NK-92 (cell line): ENCODE measurements at regions not wholly inside any gene's neighbourhood (a gene's known extent, or its start where the extent isn't known, plus 50 kb on each side); places are given as distances from the start of the nearest gene placed in this dataset.
"Not testable (repeated sequence)": the region's sequence is repeated elsewhere in the genome, so short reads cannot be mapped to it uniquely, and the experiment has no call there.

ENCODE experiments used
- DNase-seq: peaks from one replicate; lab custom pipeline; 2025; ENCODE audit not compliant: unreplicated experiment; lab: John Stamatoyannopoulos, UW

GRCh38 chr1:224061436-224061835, 52.5 kb upstream of the FBXO28 start:
- no peak for DNase-seq

GRCh38 chr1:224059897-224060427, 53.9 kb upstream of the FBXO28 start:
- no peak for DNase-seq

- DNase-seq: no peak
Measured at GRCh38 chr1:224058303-224058702, 55.6 kb upstream of the FBXO28 start.

DNA sequence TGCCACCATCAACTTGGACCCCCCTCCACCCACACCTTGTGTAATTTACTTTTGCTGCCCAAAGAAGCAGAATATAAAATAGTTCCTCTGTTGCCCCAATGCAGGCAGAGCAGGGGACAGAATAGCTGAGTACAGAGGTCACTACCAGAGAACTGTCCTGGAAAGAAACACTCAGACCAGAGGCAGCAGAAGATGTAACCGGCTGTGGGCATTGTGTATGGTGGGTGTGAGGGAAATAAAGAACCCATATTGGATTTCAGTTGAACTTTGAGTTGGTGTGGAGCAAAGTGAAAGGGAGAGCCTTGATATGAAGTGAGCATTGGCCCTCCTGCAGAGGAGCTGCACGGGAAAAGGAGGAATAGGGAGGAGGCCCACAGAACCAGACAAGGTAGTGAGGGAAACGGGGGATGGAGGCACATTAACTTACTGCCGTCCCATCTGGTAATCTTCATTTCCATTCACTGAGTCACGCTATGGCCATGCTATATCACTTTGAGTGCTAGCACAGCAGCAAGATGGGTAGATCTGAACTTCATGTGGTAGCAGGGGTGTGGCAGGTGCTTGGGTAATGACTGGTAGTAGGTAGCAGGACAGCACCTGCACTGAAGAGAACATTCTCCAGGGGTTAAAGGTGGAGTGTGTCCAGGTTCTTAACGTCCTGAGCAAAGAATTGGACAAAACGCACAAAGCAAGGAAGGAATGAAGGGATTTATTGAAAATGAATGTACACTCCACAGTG, 56.3 kb upstream of the FBXO28 start:
- no peak for DNase-seq

- DNase-seq: no peak
Measured at GRCh38 chr1:224054611-224055010, 59.3 kb upstream of the FBXO28 start.

DNA sequence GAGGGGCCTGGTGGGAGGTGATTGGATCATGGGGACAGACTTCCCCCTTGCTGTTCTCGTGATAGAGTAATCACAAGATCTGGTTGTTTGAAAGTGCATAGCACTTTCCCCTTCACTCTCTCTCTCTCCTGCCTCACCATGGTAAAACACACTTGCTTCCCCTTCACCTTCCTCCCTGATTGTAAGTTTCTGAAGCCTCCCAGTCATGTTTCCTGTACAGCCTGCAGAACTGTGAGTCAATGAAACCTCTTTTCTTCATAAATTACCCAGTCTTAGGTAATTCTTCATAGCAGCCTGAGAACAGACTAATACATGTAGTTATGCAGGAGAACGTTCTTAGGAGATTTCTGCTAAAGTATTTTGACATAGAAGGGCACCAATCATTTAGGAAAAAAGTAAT, 59.9 kb upstream of the FBXO28 start:
- DNase-seq: no peak

DNA sequence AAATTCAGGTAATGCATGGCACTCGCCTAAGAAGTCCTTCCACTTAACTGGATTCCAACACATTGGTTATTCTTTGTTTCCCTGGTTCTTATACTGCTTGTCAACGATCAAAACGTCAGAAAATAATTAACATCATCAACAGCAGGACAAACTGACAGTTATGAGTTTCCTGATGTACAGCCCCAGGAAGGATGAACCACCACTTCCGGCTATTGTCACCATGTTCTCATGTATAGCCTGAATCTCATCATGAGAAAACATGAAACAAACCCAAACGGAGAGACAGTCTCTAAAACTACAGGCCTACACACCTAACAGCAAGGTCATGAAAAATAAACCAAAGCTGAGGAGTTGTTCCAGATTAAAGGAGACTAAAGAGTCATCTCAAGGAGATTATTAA, 60.5 kb upstream of the FBXO28 start:
- no peak for DNase-seq

- no peak for DNase-seq
Measured at GRCh38 chr1:224052772-224053171, 61.1 kb upstream of the FBXO28 start.

- DNase-seq: not testable (repeated sequence)
Measured at GRCh38 chr1:224051782-224052181, 62.1 kb upstream of the FBXO28 start.

GRCh38 chr1:224051086-224051406, 62.9 kb upstream of the FBXO28 start:
- DNase-seq: no peak

DNA sequence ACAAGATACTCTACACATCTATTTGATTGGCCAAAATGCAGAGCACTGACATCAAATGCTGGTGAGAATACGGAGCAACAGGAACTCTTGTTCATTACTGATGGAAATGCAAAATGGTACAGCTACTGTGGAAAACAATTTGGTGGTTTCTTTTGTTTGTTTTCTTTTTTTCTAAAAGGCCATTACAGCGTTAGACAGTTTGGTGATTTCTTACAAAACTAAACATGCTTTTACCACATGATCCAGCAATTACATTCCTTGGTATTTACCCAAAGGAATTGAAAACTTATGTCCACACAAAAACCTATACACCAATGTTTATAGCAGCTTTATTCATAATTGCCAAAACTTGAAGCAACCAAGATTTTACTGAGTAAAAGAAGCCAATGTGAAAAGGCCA, 66.4 kb upstream of the FBXO28 start:
- no peak for DNase-seq

GRCh38 chr1:224045556-224045955, 68.4 kb upstream of the FBXO28 start:
- no peak for DNase-seq

GRCh38 chr1:224044420-224044819, 69.5 kb upstream of the FBXO28 start:
- DNase-seq: no peak

- no peak for DNase-seq
Measured at GRCh38 chr1:224042557-224043118, 71.3 kb upstream of the FBXO28 start.

DNA sequence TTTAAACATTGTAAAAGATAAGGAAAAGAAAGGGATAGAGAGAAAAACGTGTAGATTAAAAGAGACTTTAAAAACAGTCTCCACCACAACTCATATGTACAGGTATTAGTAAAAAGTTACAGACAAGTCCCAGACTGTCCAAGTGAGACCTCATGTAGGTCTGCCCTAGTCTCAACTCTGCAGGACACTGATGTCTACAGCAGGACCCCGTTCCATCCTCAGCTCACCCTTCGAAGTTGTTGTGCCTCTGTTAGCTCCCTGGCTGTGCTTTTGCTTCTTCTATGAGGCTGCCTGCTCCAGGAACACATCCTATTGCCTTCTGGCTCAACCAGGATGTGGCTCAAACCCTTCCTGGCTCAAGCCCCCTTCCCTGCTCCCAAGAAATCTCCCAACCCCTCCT, 72.9 kb upstream of the FBXO28 start:
- DNase-seq: no peak

DNA sequence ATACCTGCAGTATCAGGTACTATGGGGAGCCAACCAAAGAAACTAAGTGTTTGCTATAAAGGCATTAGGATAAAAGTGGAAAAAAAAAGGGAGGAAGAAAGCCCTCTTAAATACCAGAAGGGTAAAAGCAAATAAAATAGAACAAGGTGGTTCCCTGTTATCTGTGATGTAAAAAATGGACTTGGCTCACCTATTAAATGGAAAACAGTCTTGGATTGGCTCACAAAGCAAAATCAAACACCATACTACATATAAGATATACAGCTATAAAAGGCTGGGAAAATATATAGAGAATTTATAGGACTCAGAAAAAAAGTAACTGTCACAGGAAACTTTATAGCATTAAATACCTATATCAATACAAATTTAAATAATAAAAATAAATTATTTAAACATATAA, 73.5 kb upstream of the FBXO28 start:
- DNase-seq: not testable (repeated sequence)

GRCh38 chr1:224040006-224040405, 73.9 kb upstream of the FBXO28 start:
- DNase-seq: not testable (repeated sequence)

DNA sequence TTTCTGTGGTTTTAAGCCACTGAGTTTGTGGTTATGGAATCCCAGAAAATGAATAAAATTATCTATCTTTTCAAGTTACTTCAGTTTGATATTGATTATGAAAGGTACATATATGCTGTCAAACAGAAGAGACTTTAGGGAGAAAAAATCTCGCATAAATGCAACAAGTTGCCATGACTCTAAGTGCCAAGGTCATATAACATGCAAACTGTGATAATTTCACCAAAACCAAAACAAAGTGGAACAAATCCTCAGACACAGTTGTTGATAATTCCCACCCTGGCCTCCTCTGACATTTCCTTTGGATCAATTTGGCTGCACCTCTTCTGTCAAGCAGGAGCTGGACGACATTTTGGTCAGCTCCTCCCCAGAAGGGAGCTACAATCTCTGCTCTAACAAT, 75.1 kb upstream of the FBXO28 start:
- not testable (repeated sequence) for DNase-seq

DNA sequence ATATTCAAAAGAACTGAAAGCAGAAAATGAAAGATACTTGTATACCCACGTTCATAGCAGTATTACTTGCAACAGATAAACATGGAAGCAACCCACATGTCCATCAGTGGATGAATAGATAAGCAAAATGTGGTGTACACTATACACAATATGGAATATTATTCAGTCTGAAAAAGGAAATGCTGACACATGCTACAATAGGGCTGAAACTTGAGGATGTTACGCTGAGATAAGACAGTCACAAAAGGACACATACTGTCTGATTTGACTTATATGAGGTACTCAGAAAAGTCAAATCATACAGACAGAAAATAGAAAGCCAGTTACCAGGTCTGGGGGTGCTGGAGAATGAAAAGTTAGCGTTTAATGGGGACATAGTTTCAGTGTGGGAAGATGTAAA, 76.5 kb upstream of the FBXO28 start:
- not testable (repeated sequence) for DNase-seq

DNA sequence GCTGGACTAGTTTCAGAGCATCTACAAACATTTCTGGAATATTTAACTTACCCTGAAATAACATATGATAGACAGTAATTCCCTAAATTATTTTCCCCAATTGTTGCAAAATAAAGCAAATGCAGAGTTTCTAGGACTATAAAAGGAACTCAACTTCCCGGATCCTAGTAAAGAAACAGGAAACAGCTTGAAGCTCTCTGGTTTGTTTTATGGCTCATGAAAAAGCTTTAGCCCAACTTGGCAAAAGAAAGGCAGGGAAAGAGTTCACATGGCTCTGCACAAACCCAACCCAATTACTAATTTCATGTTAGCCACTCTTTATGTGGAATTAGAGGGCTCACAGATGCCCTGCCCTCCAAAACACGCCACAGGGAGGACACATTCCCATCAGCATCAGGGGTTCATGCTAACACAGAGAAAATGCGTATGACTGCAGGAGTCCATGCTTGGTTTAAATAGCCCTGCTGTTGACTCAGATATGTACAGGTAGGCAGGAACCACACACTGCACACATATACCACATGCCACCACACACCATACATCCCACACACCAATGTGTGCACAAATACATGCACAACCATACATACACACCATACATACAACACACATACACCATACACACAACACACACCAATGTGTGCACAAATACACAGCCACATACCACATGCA, 81.2 kb upstream of the FBXO28 start:
- not testable (repeated sequence) for DNase-seq

- DNase-seq: not testable (repeated sequence)
Measured at GRCh38 chr1:224031986-224032385, 81.9 kb upstream of the FBXO28 start.

DNA sequence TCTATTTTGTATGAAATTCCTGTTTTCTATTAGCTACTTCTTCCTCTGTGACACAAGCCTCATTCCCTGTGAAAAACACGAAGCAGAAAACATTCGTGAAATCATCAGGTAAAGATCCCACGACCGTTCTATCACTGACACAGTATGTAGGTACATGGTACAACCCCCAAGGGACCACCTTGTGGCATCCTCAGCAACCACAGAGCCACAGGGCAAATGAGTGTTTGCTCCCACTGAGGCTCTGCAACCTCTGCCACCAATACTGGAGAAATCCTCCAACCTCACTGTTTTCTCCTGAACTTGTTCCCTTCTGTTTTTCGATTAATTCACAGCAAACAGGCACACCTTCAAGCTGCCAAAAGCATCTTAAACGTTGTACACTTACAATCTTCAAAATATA, 83.7 kb upstream of the FBXO28 start:
- not testable (repeated sequence) for DNase-seq
